ENCODE measurements at regions not wholly inside any gene's neighbourhood (a gene's known extent, or its start where the extent isn't known, plus 50 kb on each side); places are given as distances from the start of the nearest gene placed in this dataset.

DNA sequence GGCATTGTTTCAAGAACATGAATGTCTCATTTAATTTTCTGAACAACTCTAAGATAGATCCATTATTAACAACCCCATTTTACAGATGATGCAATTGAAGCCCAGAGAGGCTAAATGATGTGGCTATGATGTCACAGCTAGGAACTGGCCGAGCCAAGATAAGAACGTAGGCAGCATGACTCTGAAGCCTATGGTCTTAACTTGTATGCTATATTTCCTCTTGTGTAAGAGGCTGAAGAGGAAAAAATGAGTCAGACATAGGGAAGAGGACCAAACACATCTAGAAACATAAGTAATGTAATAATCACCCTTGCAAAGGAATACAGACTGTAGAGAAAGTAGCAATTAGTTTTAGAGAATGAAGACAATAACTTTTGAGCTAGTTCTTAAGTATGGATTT, 416.8 kb downstream of the FIGN start:
- Histone ChIP-seq H2AFZ (ENCODE audit: low read length) (no peak overlapping the region), H3K27me3 (ENCODE audit: insufficient read depth, low read length) (no peaks in the 10 kb centered on the region), H4K20me1 (ENCODE audit: insufficient read depth, low read length) (no peaks in the 10 kb centered on the region), H3K27ac (ENCODE audit: low read depth, low read length, poor library complexity, severe bottlenecking) (no peak overlapping the region), H3K79me2 (ENCODE audit: insufficient read depth, low read length) (no peaks in the 10 kb centered on the region), H3K36me3 (ENCODE audit: insufficient read depth, low read length) (no peaks in the 10 kb centered on the region), H3K4me3 (ENCODE audit: low read depth, low read length, poor library complexity, severe bottlenecking) (no peak overlapping the region), H3K4me2 (ENCODE audit: low read length) (no peak overlapping the region), H3K9ac (ENCODE audit: low read length) (no peak overlapping the region), H3K9me2 (ENCODE audit: low read depth, low read length) (no peaks in the 10 kb centered on the region), H3F3A (ENCODE audit: insufficient read depth, low read length) (no peaks in the 10 kb centered on the region), H3K9me3 (ENCODE audit: low read length) (no peaks in the 10 kb centered on the region), H3K4me1 (ENCODE audit: insufficient read depth, low read length, severe bottlenecking) (no peaks in the 10 kb centered on the region)
- TF ChIP-seq EZH2 (IDR thresholded peaks at IDR 0.05; ENCODE audit: borderline replicate concordance, low read length) = no peak
- TF ChIP-seq CTCF (IDR thresholded peaks at IDR 0.05; ENCODE audit: low read length) = no peak

GRCh38 chr2:163314712-163315111, 421.1 kb downstream of the FIGN start:
- no peaks in the 10 kb centered on the region for H3K9me2 ChIP-seq (ENCODE audit: low read depth, low read length)
- H3K9me3 ChIP-seq (ENCODE audit: low read length) = no peaks in the 10 kb centered on the region
- no peak overlapping the region for H3K4me2 ChIP-seq (ENCODE audit: low read length)
- H3K27me3 ChIP-seq (ENCODE audit: insufficient read depth, low read length) = no peaks in the 10 kb centered on the region
- H3K36me3 ChIP-seq (ENCODE audit: insufficient read depth, low read length) = no peaks in the 10 kb centered on the region
- no peaks in the 10 kb centered on the region for H4K20me1 ChIP-seq (ENCODE audit: insufficient read depth, low read length)
- H2AFZ ChIP-seq (ENCODE audit: low read length) = no peak overlapping the region
- no peaks in the 10 kb centered on the region for H3K79me2 ChIP-seq (ENCODE audit: insufficient read depth, low read length)
- no peak overlapping the region for H3K9ac ChIP-seq (ENCODE audit: low read length)
- H3K27ac ChIP-seq (ENCODE audit: low read depth, low read length, poor library complexity, severe bottlenecking) = no peak overlapping the region
- no peaks in the 10 kb centered on the region for H3K4me1 ChIP-seq (ENCODE audit: insufficient read depth, low read length, severe bottlenecking)
- TF ChIP-seq EZH2 (IDR thresholded peaks at IDR 0.05; ENCODE audit: borderline replicate concordance, low read length) (no peak), CTCF (IDR thresholded peaks at IDR 0.05; ENCODE audit: low read length) (no peak)
- H3K4me3 ChIP-seq (ENCODE audit: low read depth, low read length, poor library complexity, severe bottlenecking) = no peak overlapping the region
- no peaks in the 10 kb centered on the region for H3F3A ChIP-seq (ENCODE audit: insufficient read depth, low read length)

DNA sequence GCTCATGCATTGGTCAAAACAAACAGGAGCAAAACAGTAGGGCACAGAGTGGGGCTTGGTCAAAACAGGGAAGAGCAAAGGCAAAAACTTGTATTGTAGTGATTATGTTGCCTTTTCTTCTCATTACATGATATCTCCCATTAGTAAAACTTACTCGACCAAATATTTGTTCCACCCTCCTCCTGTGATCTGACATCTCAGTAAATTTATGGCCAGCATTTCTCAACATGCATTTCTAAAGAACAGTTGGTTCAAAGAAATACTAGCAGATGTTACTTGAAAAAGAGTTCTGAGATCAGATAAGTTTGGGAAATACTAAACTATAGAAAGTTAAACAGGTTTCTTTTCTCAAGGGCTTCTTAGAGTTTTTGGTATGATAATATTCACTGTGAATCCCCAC, 423.1 kb downstream of the FIGN start:
- no peaks in the 10 kb centered on the region for H3K36me3 ChIP-seq (ENCODE audit: insufficient read depth, low read length)
- no peaks in the 10 kb centered on the region for H3K27me3 ChIP-seq (ENCODE audit: insufficient read depth, low read length)
- H3K79me2 ChIP-seq (ENCODE audit: insufficient read depth, low read length) = no peaks in the 10 kb centered on the region
- TF ChIP-seq CTCF (IDR thresholded peaks at IDR 0.05; ENCODE audit: low read length) (no peak), EZH2 (IDR thresholded peaks at IDR 0.05; ENCODE audit: borderline replicate concordance, low read length) (no peak)
- no peak overlapping the region for H2AFZ ChIP-seq (ENCODE audit: low read length)
- H4K20me1 ChIP-seq (ENCODE audit: insufficient read depth, low read length) = no peaks in the 10 kb centered on the region
- no peaks in the 10 kb centered on the region for H3K9me2 ChIP-seq (ENCODE audit: low read depth, low read length)
- no peak overlapping the region for H3K4me3 ChIP-seq (ENCODE audit: low read depth, low read length, poor library complexity, severe bottlenecking)
- H3K4me1 ChIP-seq (ENCODE audit: insufficient read depth, low read length, severe bottlenecking) = no peaks in the 10 kb centered on the region
- H3K4me2 ChIP-seq (ENCODE audit: low read length) = no peak overlapping the region
- no peak overlapping the region for H3K27ac ChIP-seq (ENCODE audit: low read depth, low read length, poor library complexity, severe bottlenecking)
- no peaks in the 10 kb centered on the region for H3F3A ChIP-seq (ENCODE audit: insufficient read depth, low read length)
- no peak overlapping the region for H3K9ac ChIP-seq (ENCODE audit: low read length)
- no peaks in the 10 kb centered on the region for H3K9me3 ChIP-seq (ENCODE audit: low read length)

Measured in OCI-LY1 (cell line).